ENCODE measurements at regions not wholly inside any gene's neighbourhood (a gene's known extent, or its start where the extent isn't known, plus 50 kb on each side); places are given as distances from the start of the nearest gene placed in this dataset.
A peak's percentile ranks its signal among the peaks of the same experiment; 100 is the strongest.
"Not testable (repeated sequence)": the region's sequence is repeated elsewhere in the genome, so short reads cannot be mapped to it uniquely, and the experiment has no call there.

- no peak for FAIRE-seq
Observed at GRCh38 chr12:65657635-65658034, 166.6 kb upstream of the HMGA2 start.

- no peak for FAIRE-seq
Observed at GRCh38 chr12:65658360-65658759, 165.9 kb upstream of the HMGA2 start.

GRCh38 chr12:65659681-65660080, 164.6 kb upstream of the HMGA2 start:
- FAIRE-seq = no peak

- no peak for FAIRE-seq
Observed at GRCh38 chr12:65660096-65660495, 164.2 kb upstream of the HMGA2 start.

GRCh38 chr12:65660836-65661235, 163.4 kb upstream of the HMGA2 start:
- FAIRE-seq = no peak

GRCh38 chr12:65662590-65662989, 161.7 kb upstream of the HMGA2 start:
- no peak for FAIRE-seq

GRCh38 chr12:65663097-65663496, 161.2 kb upstream of the HMGA2 start:
- no peak for FAIRE-seq

- no peak for FAIRE-seq
Observed at GRCh38 chr12:65663648-65664047, 160.6 kb upstream of the HMGA2 start.

- no peak for FAIRE-seq
Observed at GRCh38 chr12:65664715-65665250, 159.5 kb upstream of the HMGA2 start.

- FAIRE-seq = no peak
Observed at GRCh38 chr12:65665817-65666216, 158.5 kb upstream of the HMGA2 start.

- no peak for FAIRE-seq
Observed at GRCh38 chr12:65666876-65667275, 157.4 kb upstream of the HMGA2 start.

GRCh38 chr12:65667932-65668331, 156.4 kb upstream of the HMGA2 start:
- FAIRE-seq = no peak

GRCh38 chr12:65668981-65669695, 155.1 kb upstream of the HMGA2 start:
- FAIRE-seq = no peak

- no peak for FAIRE-seq
Observed at GRCh38 chr12:65670775-65671174, 153.5 kb upstream of the HMGA2 start.

GRCh38 chr12:65672441-65672840, 151.8 kb upstream of the HMGA2 start:
- FAIRE-seq = no peak

GRCh38 chr12:65673156-65673690, 151.1 kb upstream of the HMGA2 start:
- peak; percentile 25 for FAIRE-seq

- no peak for FAIRE-seq
Observed at GRCh38 chr12:65673732-65674131, 150.6 kb upstream of the HMGA2 start.

GRCh38 chr12:65675141-65675621, 149.1 kb upstream of the HMGA2 start:
- FAIRE-seq = no peak

- FAIRE-seq = not testable (repeated sequence)
Observed at GRCh38 chr12:65678172-65678571, 146.1 kb upstream of the HMGA2 start.

- no peak for FAIRE-seq
Observed at GRCh38 chr12:65681226-65681625, 143.1 kb upstream of the HMGA2 start.

- no peak for FAIRE-seq
Observed at GRCh38 chr12:65682112-65682511, 142.2 kb upstream of the HMGA2 start.

GRCh38 chr12:65684906-65685305, 139.4 kb upstream of the HMGA2 start:
- FAIRE-seq = no peak

- FAIRE-seq = peak; percentile 88
Observed at GRCh38 chr12:65685514-65685913, 138.8 kb upstream of the HMGA2 start.

- FAIRE-seq = no peak
Observed at GRCh38 chr12:65689508-65689907, 134.8 kb upstream of the HMGA2 start.

- FAIRE-seq = no peak
Observed at GRCh38 chr12:65690477-65690876, 133.8 kb upstream of the HMGA2 start.
